Type B pancreatic cell (in vitro differentiated cells): ENCODE measurements at regions not wholly inside any gene's neighbourhood (a gene's known extent, or its start where the extent isn't known, plus 50 kb on each side); places are given as distances from the start of the nearest gene placed in this dataset.

Experiments used
- DNase-seq: peaks from one replicate; pipeline ENCODE4 v3.0.0; 2021; ENCODE audit warnings: mixed read lengths; ENCODE audit not compliant: unreplicated experiment; ENCODE audit errors: extremely low spot score
- H3K27ac Mint-ChIP-seq: 2 replicates; pipeline ENCODE4 v1.8.0; 2021; ENCODE audit warnings: mild to moderate bottlenecking, mixed read lengths
- H3K27me3 Mint-ChIP-seq: 2 replicates; pipeline ENCODE4 v1.8.0; 2021; ENCODE audit warnings: mixed read lengths
- H3K36me3 Mint-ChIP-seq: 2 replicates; pipeline ENCODE4 v1.8.0; 2021; ENCODE audit warnings: mixed read lengths
- H3K4me1 Mint-ChIP-seq: one replicate; pipeline ENCODE4 v1.8.0; 2021; ENCODE audit warnings: mixed read lengths; ENCODE audit not compliant: unreplicated experiment
- H3K4me3 Mint-ChIP-seq: 2 replicates; pipeline ENCODE4 v1.8.0; 2021; ENCODE audit warnings: mild to moderate bottlenecking, mixed read lengths
- H3K9me3 Mint-ChIP-seq: 2 replicates; pipeline ENCODE4 v1.8.0; 2021; ENCODE audit warnings: mixed read lengths
- CTCF ChIP-seq: fragments of 200-600 bp; sonication (generic); conservative IDR thresholded peaks from 2 replicates; pipeline ENCODE4 v1.5.0; 2021; ENCODE audit warnings: antibody characterized with exemption, mild to moderate bottlenecking

GRCh38 chr4:95987851-95988250 lies 148.0 kb downstream of the PDHA2 start:
- Mint-ChIP-seq H3K27ac (no peak overlapping the region), H3K27me3 (peaks cover 9% of the 10 kb centered on the region), H3K4me1 (no peaks in the 10 kb centered on the region), H3K9me3 (peaks cover 7% of the 10 kb centered on the region), H3K4me3 (no peak overlapping the region), H3K36me3 (no peaks in the 10 kb centered on the region)
- no peak for TF ChIP-seq CTCF
- no peak for DNase-seq

- DNase-seq = no peak
- Mint-ChIP-seq H3K4me1 (peaks cover 9% of the 10 kb centered on the region), H3K9me3 (peaks cover 12% of the 10 kb centered on the region), H3K36me3 (no peaks in the 10 kb centered on the region), H3K27ac (no peak overlapping the region), H3K27me3 (no peaks in the 10 kb centered on the region), H3K4me3 (no peak overlapping the region)
- TF ChIP-seq CTCF = no peak
Measured at GRCh38 chr4:95998311-95998710, 158.4 kb downstream of the PDHA2 start.

- Mint-ChIP-seq H3K4me3 (peak overlapping the region; percentile 0), H3K27me3 (peaks cover 5% of the 10 kb centered on the region), H3K27ac (peak overlapping the region; percentile 2), H3K9me3 (peaks cover 12% of the 10 kb centered on the region), H3K36me3 (no peaks in the 10 kb centered on the region), H3K4me1 (peaks cover 20% of the 10 kb centered on the region)
- no peak for TF ChIP-seq CTCF
- no peak for DNase-seq
Measured at GRCh38 chr4:96003951-96004740, 164.3 kb downstream of the PDHA2 start.

DNA sequence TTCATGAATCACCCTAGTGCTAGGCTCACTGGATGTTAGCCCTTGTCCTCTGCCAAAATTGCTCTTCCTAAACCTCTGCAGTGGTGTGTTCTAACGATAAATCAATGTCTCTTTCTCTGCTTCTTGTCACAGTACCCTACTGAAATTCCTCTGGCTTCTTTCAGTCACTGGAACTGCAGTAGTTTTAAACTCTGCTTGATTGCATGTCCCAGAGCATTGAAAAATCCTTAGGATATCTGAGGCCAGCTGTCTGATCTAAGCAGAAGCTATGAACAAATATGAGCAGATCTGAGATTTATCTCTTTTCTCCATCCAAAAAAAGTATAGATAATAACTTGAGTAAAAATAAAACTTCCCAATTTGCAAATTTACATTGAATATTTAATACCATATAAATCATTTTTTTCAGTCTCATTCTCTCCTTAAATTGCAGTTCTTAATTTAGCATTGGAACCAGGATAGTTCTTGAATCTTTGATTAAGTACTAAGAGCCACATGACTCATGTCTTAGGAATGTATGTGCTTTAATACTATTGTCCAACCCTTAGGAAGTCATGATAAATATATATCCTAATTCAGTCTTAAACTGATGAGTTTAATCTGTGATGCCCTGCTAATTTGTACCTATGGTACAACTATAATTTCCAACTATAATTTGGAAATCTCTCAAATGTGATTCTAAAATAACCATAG lies 169.7 kb downstream of the PDHA2 start:
- H3K9me3 Mint-ChIP-seq = no peaks in the 10 kb centered on the region
- no peak for TF ChIP-seq CTCF
- H3K27ac Mint-ChIP-seq = no peak overlapping the region
- no peak for DNase-seq
- H3K4me3 Mint-ChIP-seq = no peak overlapping the region
- H3K36me3 Mint-ChIP-seq = no peaks in the 10 kb centered on the region
- H3K4me1 Mint-ChIP-seq = peaks cover 4% of the 10 kb centered on the region
- peaks cover 4% of the 10 kb centered on the region for H3K27me3 Mint-ChIP-seq

DNA sequence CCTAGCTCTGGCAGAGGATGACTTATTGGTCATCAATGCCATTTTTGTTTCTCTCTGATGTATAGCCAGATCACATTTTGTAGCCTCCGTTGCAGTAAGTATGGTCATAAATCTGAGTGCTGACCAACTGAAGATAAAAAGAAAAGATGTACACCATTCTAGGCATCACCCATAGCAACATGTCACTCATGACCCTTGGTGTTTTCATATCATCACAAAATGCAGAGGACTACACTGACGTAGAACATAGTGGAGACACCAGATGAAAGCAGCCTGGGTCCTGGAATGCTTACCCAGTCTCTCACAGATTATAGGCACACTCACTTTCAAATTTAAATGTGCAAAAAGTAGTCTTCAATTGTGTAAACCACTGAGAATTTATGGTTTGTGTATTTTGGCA lies 172.8 kb downstream of the PDHA2 start:
- Mint-ChIP-seq H3K4me3 (no peak overlapping the region), H3K4me1 (peaks cover 8% of the 10 kb centered on the region), H3K27me3 (peaks cover 4% of the 10 kb centered on the region), H3K27ac (peak overlapping the region; percentile 26), H3K36me3 (no peaks in the 10 kb centered on the region), H3K9me3 (no peaks in the 10 kb centered on the region)
- TF ChIP-seq CTCF = no peak
- DNase-seq = no peak
